ENCODE measurements at regions not wholly inside any gene's neighbourhood (a gene's known extent, or its start where the extent isn't known, plus 50 kb on each side); places are given as distances from the start of the nearest gene placed in this dataset.

- no peaks in the 10 kb centered on the region for H3K9me3 ChIP-seq (replicated peaks)
- DNase-seq, result no peak
- no peak overlapping the region for H3K4me3 ChIP-seq
- H3K36me3 ChIP-seq, result no peaks in the 10 kb centered on the region
- H3K4me1 ChIP-seq, result peaks cover 22% of the 10 kb centered on the region
- no peak overlapping the region for H3K27ac ChIP-seq (replicated peaks)
- no peak for TF ChIP-seq CTCF (IDR thresholded peaks at IDR 0.05; ENCODE audit: borderline replicate concordance)
- H3K27me3 ChIP-seq (ENCODE audit: low read depth), result no peaks in the 10 kb centered on the region
- intact Hi-C loops (cut with micrococcal nuclease), result no loop called here
Measured at GRCh38 chr12:105803292-105803691, 335.5 kb downstream of the NUAK1 start.

GRCh38 chr12:105804591-105805265, 334.0 kb downstream of the NUAK1 start:
- intact Hi-C loops (cut with micrococcal nuclease), result no loop called here
- H3K9me3 ChIP-seq (replicated peaks), result no peaks in the 10 kb centered on the region
- H3K36me3 ChIP-seq, result no peaks in the 10 kb centered on the region
- no peak for DNase-seq
- no peaks in the 10 kb centered on the region for H3K27me3 ChIP-seq (ENCODE audit: low read depth)
- H3K4me1 ChIP-seq, result peaks cover 19% of the 10 kb centered on the region
- H3K4me3 ChIP-seq, result no peak overlapping the region
- no peak for TF ChIP-seq CTCF (IDR thresholded peaks at IDR 0.05; ENCODE audit: borderline replicate concordance)
- no peak overlapping the region for H3K27ac ChIP-seq (replicated peaks)

GRCh38 chr12:105805730-105806399, 332.9 kb downstream of the NUAK1 start:
- intact Hi-C loops (cut with micrococcal nuclease), result no loop called here
- Histone ChIP-seq H3K27me3 (ENCODE audit: low read depth) (no peaks in the 10 kb centered on the region), H3K4me3 (no peak overlapping the region), H3K36me3 (no peaks in the 10 kb centered on the region), H3K4me1 (peaks cover 19% of the 10 kb centered on the region), H3K27ac (replicated peaks) (no peak overlapping the region), H3K9me3 (replicated peaks) (no peaks in the 10 kb centered on the region)
- no peak for TF ChIP-seq CTCF (IDR thresholded peaks at IDR 0.05; ENCODE audit: borderline replicate concordance)
- DNase-seq, result no peak

DNA sequence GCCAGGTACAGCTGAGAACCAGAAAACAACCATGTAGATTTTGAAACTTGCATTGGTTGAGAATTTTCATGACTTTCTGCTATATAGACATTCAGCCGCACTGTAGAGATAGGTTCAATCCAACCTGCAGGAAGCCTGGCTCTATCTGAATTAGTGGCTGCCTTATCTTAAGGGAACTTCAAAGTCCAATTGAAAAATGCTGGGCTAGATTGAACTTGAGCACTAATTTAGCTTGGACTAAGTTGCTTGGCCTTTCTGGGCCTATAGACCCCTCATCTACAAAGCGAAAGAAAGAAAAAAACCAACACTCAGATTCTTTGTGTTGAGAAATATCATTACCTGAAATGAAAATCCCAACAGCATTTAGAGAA, 332.4 kb downstream of the NUAK1 start:
- no peak for DNase-seq
- TF ChIP-seq CTCF (IDR thresholded peaks at IDR 0.05; ENCODE audit: borderline replicate concordance), result no peak
- Histone ChIP-seq H3K9me3 (replicated peaks) (no peaks in the 10 kb centered on the region), H3K27ac (replicated peaks) (no peak overlapping the region), H3K4me1 (peaks cover 19% of the 10 kb centered on the region), H3K4me3 (no peak overlapping the region), H3K27me3 (ENCODE audit: low read depth) (no peaks in the 10 kb centered on the region), H3K36me3 (no peaks in the 10 kb centered on the region)
- intact Hi-C loops (cut with micrococcal nuclease), result no loop called here

DNA sequence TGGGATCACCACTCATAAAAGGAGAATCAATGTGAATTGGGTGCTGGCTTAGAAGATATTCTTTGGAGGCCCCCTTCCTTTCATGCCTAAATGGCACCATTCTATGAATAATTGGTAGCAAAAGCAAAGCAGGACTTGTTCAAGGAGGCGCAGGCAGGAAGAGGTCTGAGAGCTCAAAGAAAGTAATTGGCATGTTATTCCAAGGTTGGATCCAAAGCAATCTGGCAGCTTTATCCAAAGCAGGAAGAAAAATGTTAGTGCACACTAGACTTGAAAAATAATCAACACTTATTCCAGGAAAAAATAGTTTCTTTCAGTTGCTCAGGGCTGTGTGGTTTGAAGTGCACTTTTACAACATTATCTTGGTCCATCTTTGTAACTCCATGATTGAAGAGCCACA, 326.4 kb downstream of the NUAK1 start:
- Histone ChIP-seq H3K9me3 (replicated peaks) (no peaks in the 10 kb centered on the region), H3K27me3 (ENCODE audit: low read depth) (no peaks in the 10 kb centered on the region), H3K36me3 (no peaks in the 10 kb centered on the region), H3K27ac (replicated peaks) (no peak overlapping the region), H3K4me3 (no peak overlapping the region), H3K4me1 (no peaks in the 10 kb centered on the region)
- TF ChIP-seq CTCF (IDR thresholded peaks at IDR 0.05; ENCODE audit: borderline replicate concordance), result no peak
- intact Hi-C loops (cut with micrococcal nuclease), result no loop called here
- DNase-seq, result no peak
